Mucosa of rectum (tissue), 2 donors: ENCODE measurements at regions not wholly inside any gene's neighbourhood (a gene's known extent, or its start where the extent isn't known, plus 50 kb on each side); places are given as distances from the start of the nearest gene placed in this dataset.
"Not testable (repeated sequence)": the region's sequence is repeated elsewhere in the genome, so short reads cannot be mapped to it uniquely, and the experiment has no call there.

Experiments
- H3K27ac ChIP-seq, 2 donors: one replicate each; pipeline ENCODE4 v1.7.0; 2013; ENCODE audit warnings: inconsistent platforms in 2 of 2, low read depth in 2 of 2, low read length in 2 of 2
- H3K27me3 ChIP-seq, 2 donors: one replicate each; pipeline ENCODE4 v1.7.0; 2013; ENCODE audit warnings: low read length in 2 of 2; ENCODE audit not compliant: control insufficient read depth in 2 of 2, insufficient read depth in 2 of 2
- H3K36me3 ChIP-seq, 2 donors: one replicate each; pipeline ENCODE4 v1.7.0; 2013; ENCODE audit warnings: low read length in 2 of 2; ENCODE audit not compliant: control insufficient read depth in 2 of 2, insufficient read depth in 2 of 2
- H3K4me1 ChIP-seq, 2 donors: one replicate each; pipeline ENCODE4 v1.7.0; 2013; ENCODE audit warnings: low read length in 2 of 2, mild to moderate bottlenecking in 1 of 2; ENCODE audit not compliant: control insufficient read depth in 2 of 2, insufficient read depth in 2 of 2
- H3K4me3 ChIP-seq, 2 donors: one replicate each; pipeline ENCODE4 v1.7.0; 2013; ENCODE audit warnings: low read length in 2 of 2
- H3K9ac ChIP-seq, 2 donors: one replicate each; pipeline ENCODE4 v1.7.0; 2013; ENCODE audit warnings: low read length in 2 of 2, low read depth in 1 of 2, mild to moderate bottlenecking in 1 of 2
- H3K9me3 ChIP-seq, 2 donors: one replicate each; pipeline ENCODE4 v1.7.0; 2013; ENCODE audit warnings: low read length in 2 of 2; ENCODE audit not compliant: control insufficient read depth in 2 of 2
- donor health status: healthy.
- donor health status: Normal muscosa, but diverticular disease.

DNA sequence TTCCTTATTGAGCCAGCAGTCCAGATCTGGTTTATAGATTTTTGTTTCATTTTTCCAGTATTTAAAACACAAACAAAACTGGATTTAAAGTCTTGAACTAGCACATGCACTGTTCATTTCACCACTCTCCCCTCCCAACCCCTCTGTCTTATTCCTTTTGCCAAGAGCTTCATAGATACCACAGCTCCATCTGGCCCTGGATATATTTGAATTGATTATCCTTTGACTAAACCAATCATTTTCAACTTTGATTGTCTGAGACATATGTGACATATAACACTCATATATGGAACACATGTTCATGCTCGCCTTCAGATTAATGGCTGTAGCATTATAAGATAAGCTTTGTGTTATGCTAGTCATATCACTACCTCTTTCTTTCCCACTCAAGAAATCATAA, 376.6 kb upstream of the NAALADL2 start:
- H3K9me3 ChIP-seq, result no peaks in the 10 kb centered on the region
- no peaks in the 10 kb centered on the region for H3K36me3 ChIP-seq
- no peaks in the 10 kb centered on the region for H3K4me1 ChIP-seq
- H3K27ac ChIP-seq, result no peak overlapping the region
- H3K27me3 ChIP-seq, result no peaks in the 10 kb centered on the region
- H3K4me3 ChIP-seq, result no peak overlapping the region
- no peak overlapping the region for H3K9ac ChIP-seq

DNA sequence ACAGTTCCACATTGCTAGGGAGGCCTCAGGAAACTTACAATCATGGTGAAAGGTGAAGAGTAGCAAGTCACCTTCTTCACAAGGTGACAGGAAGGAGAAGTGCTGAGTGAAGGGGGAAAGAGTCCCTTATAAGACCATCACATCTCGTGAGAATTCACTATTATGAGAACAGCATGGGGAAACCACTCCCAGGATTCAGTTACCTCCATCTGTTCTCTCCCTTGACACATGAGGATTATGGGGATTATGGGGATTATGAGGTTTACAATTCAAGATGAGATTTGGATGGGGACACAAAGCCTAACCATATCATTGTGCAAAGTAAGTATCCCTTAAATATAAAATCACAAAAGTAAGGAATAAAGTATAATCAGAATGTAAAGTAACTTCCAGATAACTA, 375.9 kb upstream of the NAALADL2 start:
- Histone ChIP-seq H3K27ac (no peak overlapping the region), H3K4me3 (no peak overlapping the region)

DNA sequence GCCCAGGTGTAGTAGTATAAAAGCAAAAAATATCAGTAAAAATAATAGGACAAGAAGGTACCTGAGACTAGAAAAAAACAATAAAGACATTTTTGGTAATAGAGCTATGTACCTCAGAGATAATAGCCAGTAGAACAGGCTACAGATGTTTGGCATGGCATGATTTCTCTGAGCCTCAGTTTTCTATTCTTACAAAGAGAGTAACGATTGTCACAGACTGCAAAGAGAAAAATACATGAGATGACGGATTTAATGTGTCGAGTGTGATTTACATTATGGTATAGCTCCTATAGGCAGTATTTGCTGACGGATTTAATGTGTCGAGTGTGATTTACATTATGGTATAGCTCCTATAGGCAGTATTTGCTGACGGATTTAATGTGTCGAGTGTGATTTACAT, 375.3 kb upstream of the NAALADL2 start:
- not testable (repeated sequence) for H3K36me3 ChIP-seq, H3K27me3 ChIP-seq, H3K4me3 ChIP-seq, H3K9me3 ChIP-seq, H3K27ac ChIP-seq, H3K4me1 ChIP-seq, H3K9ac ChIP-seq

More for the DNA sequence above, 375.9 kb upstream of the NAALADL2 start:
- Histone ChIP-seq H3K4me1 (no peaks in the 10 kb centered on the region), H3K9me3 (no peaks in the 10 kb centered on the region), H3K36me3 (no peaks in the 10 kb centered on the region), H3K9ac (no peak overlapping the region), H3K27me3 (no peaks in the 10 kb centered on the region)

DNA sequence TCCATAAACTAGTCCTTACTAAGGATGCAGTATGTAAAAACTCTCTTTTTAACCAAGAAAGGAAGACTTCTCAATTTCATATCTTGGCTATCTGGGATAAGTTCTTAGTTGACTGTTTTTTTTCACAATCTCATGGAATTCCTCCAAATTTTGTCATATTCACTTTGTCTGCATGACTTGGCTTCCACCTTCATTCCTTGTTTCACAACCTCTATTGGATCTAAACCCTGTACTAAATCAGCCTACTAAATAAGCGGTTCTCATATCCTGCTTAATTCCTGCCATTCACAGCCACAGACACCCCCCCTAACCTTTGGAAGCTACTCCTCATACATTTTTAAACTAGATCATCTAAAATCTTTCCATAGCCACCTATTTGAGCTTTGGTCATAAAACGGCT, 370.6 kb upstream of the NAALADL2 start:
- Histone ChIP-seq H3K4me3 (no peak overlapping the region), H3K9me3 (no peaks in the 10 kb centered on the region), H3K4me1 (no peaks in the 10 kb centered on the region), H3K27ac (no peak overlapping the region), H3K27me3 (no peaks in the 10 kb centered on the region), H3K36me3 (no peaks in the 10 kb centered on the region), H3K9ac (no peak overlapping the region)

- H3K36me3 ChIP-seq, result no peaks in the 10 kb centered on the region
- no peak overlapping the region for H3K27ac ChIP-seq
- H3K9me3 ChIP-seq, result no peaks in the 10 kb centered on the region
Measured at GRCh38 chr3:174495311-174495710, 363.8 kb upstream of the NAALADL2 start.

GRCh38 chr3:174495928-174496327, 363.2 kb upstream of the NAALADL2 start:
- no peaks in the 10 kb centered on the region for H3K27me3 ChIP-seq
- H3K4me1 ChIP-seq, result no peaks in the 10 kb centered on the region
- no peak overlapping the region for H3K9ac ChIP-seq
- no peaks in the 10 kb centered on the region for H3K9me3 ChIP-seq
- no peak overlapping the region for H3K4me3 ChIP-seq
- H3K36me3 ChIP-seq, result no peaks in the 10 kb centered on the region
- no peak overlapping the region for H3K27ac ChIP-seq

More at GRCh38 chr3:174495311-174495710, 363.8 kb upstream of the NAALADL2 start:
- Histone ChIP-seq H3K4me1 (no peaks in the 10 kb centered on the region), H3K9ac (no peak overlapping the region), H3K27me3 (no peaks in the 10 kb centered on the region), H3K4me3 (no peak overlapping the region)

GRCh38 chr3:174498638-174499037, 360.5 kb upstream of the NAALADL2 start:
- Histone ChIP-seq H3K9me3 (no peaks in the 10 kb centered on the region), H3K36me3 (no peaks in the 10 kb centered on the region), H3K4me1 (no peaks in the 10 kb centered on the region), H3K4me3 (no peak overlapping the region), H3K27me3 (no peaks in the 10 kb centered on the region), H3K27ac (no peak overlapping the region), H3K9ac (no peak overlapping the region)

DNA sequence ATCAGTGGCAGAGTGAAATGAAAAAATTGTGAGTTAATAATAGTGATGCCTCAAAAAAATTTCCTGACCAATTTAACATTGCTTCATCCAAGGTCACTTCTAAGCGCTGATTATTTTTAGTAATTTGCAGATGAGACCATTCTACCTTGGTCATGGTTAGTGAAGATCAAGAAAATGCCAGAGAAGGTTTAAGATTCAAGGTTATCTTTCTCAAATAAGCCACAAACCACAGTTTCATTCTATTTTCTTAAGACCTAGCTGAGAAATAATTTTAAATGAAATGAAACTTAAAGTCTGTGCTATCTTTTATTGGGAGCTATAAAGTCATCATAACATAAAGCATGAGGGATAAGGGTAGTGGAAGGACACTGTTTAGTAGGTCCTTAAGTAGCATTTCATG, 353.9 kb upstream of the NAALADL2 start:
- H3K9ac ChIP-seq, result no peak overlapping the region
- H3K27ac ChIP-seq, result no peak overlapping the region
- H3K36me3 ChIP-seq, result no peaks in the 10 kb centered on the region
- H3K27me3 ChIP-seq, result no peaks in the 10 kb centered on the region
- no peak overlapping the region for H3K4me3 ChIP-seq
- no peaks in the 10 kb centered on the region for H3K9me3 ChIP-seq
- H3K4me1 ChIP-seq, result no peaks in the 10 kb centered on the region

GRCh38 chr3:174524203-174524602, 334.9 kb upstream of the NAALADL2 start:
- H3K9ac ChIP-seq, result no peak overlapping the region
- H3K27me3 ChIP-seq, result no peaks in the 10 kb centered on the region
- H3K27ac ChIP-seq, result no peak overlapping the region
- H3K4me1 ChIP-seq, result no peaks in the 10 kb centered on the region
- H3K4me3 ChIP-seq, result no peak overlapping the region
- H3K36me3 ChIP-seq, result no peaks in the 10 kb centered on the region
- no peaks in the 10 kb centered on the region for H3K9me3 ChIP-seq

GRCh38 chr3:174529298-174529697, 329.8 kb upstream of the NAALADL2 start:
- no peaks in the 10 kb centered on the region for H3K4me1 ChIP-seq
- H3K36me3 ChIP-seq, result no peaks in the 10 kb centered on the region
- no peaks in the 10 kb centered on the region for H3K27me3 ChIP-seq
- no peak overlapping the region for H3K9ac ChIP-seq
- no peak overlapping the region for H3K4me3 ChIP-seq
- no peaks in the 10 kb centered on the region for H3K9me3 ChIP-seq
- no peak overlapping the region for H3K27ac ChIP-seq
